ENCODE measurements at regions not wholly inside any gene's neighbourhood (a gene's known extent, or its start where the extent isn't known, plus 50 kb on each side); places are given as distances from the start of the nearest gene placed in this dataset.
"Not testable (repeated sequence)": the region's sequence is repeated elsewhere in the genome, so short reads cannot be mapped to it uniquely, and the experiment has no call there.

GRCh38 chr5:25516141-25516540 lies 871.4 kb upstream of the CDH10 start:
- Histone ChIP-seq H3K27ac (no peak overlapping the region), H3K4me1 (no peaks in the 10 kb centered on the region), H3K27me3 (ENCODE audit: insufficient read depth in 3 of 3, low read length in 2 of 3) (no peaks in the 10 kb centered on the region), H3K36me3 (ENCODE audit: insufficient read depth in 1 of 2, low read depth in 1 of 2) (no peaks in the 10 kb centered on the region), H3K4me3 (no peak overlapping the region), H3K9me3 (no peaks in the 10 kb centered on the region)
- ATAC-seq (no peak), DNase-seq (no peak)
- no peak for TF ChIP-seq CTCF (IDR thresholded peaks at IDR 0.05)
- WGBS, 3 donors, result 56 to 66% (median 60%) methylated on average over 2 of the region's 2 CpGs
- intact Hi-C loops (cut with DNase I), result no loop called here

GRCh38 chr5:25515525-25515924 lies 870.7 kb upstream of the CDH10 start:
- DNase-seq (no peak), ATAC-seq (no peak)
- Histone ChIP-seq H3K27me3 (ENCODE audit: insufficient read depth in 3 of 3, low read length in 2 of 3) (no peaks in the 10 kb centered on the region), H3K9me3 (no peaks in the 10 kb centered on the region), H3K4me3 (no peak overlapping the region), H3K27ac (no peak overlapping the region), H3K36me3 (ENCODE audit: insufficient read depth in 1 of 2, low read depth in 1 of 2) (no peaks in the 10 kb centered on the region), H3K4me1 (no peaks in the 10 kb centered on the region)
- WGBS, 3 donors, result 77 to 93% (median 82%) methylated on average over 2 of the region's 2 CpGs
- intact Hi-C loops (cut with DNase I), result no loop called here
- no peak for TF ChIP-seq CTCF (IDR thresholded peaks at IDR 0.05)

DNA sequence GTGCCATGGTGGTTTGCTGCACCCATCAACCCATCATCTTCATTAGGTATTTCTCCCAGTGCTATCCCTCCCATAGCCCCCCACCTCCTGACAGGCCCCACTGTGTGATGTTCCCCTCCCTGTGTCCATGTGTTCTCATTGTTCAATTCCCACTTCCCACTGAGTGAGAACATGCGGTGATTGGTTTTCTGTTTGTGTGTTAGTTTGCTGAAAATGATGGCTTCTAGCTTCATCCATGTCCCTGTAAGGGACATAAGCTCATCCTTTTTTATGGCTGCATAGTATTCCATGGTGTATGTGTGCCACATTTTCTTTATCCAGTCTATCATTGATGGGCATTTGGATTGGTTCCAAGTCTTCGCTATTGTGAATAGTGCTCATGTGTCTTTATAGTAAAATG lies 865.9 kb upstream of the CDH10 start:
- H3K9me3 ChIP-seq; DNase-seq; H3K4me1 ChIP-seq; H3K27me3 ChIP-seq (ENCODE audit: insufficient read depth in 3 of 3, low read length in 2 of 3); intact Hi-C loops (cut with DNase I); H3K4me3 ChIP-seq; H3K36me3 ChIP-seq (ENCODE audit: insufficient read depth in 1 of 2, low read depth in 1 of 2); ATAC-seq; H3K27ac ChIP-seq: not testable (repeated sequence)
- WGBS, 3 donors, result 90 to 93% (median 92%) methylated on average over 2 of the region's 2 CpGs

- ATAC-seq; DNase-seq; intact Hi-C loops (cut with DNase I); H3K4me3 ChIP-seq; H3K27me3 ChIP-seq (ENCODE audit: insufficient read depth in 3 of 3, low read length in 2 of 3); H3K27ac ChIP-seq; H3K9me3 ChIP-seq; H3K4me1 ChIP-seq; H3K36me3 ChIP-seq (ENCODE audit: insufficient read depth in 1 of 2, low read depth in 1 of 2): not testable (repeated sequence)
- 93 to 96% (median 93%) methylated on average over 4 of the region's 4 CpGs for WGBS, 3 donors
Measured at GRCh38 chr5:25508011-25508410, 863.2 kb upstream of the CDH10 start.

DNA sequence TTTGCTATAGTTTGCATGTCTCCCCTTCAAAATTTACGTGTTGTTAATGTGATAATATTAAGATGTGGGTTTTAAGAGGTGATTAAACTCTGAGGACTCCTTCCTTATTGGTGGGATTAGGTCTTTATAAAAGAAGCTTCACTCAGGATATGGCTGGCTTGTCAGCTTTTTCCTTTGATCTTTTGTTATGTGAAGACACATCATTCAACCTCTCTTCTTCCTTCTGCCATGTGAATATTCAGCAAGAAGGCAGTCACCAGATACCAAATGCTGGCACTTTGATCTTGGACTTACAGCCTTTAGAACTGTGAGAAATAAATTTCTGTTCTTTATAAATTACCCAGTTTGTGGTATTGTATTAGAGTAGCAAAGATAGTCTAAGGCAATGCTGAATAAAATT lies 855.9 kb upstream of the CDH10 start:
- Histone ChIP-seq H3K4me3 (no peak overlapping the region), H3K36me3 (ENCODE audit: insufficient read depth in 1 of 2, low read depth in 1 of 2) (no peaks in the 10 kb centered on the region), H3K4me1 (no peaks in the 10 kb centered on the region), H3K27me3 (ENCODE audit: insufficient read depth in 3 of 3, low read length in 2 of 3) (no peaks in the 10 kb centered on the region), H3K27ac (no peak overlapping the region), H3K9me3 (no peaks in the 10 kb centered on the region)
- 36 to 40% (median 39%) methylated on average over 1 of the region's 1 CpG for WGBS, 3 donors
- ATAC-seq, result no peak
- no peak for DNase-seq
- intact Hi-C loops (cut with DNase I), result no loop called here
- no peak for TF ChIP-seq CTCF (IDR thresholded peaks at IDR 0.05)

DNA sequence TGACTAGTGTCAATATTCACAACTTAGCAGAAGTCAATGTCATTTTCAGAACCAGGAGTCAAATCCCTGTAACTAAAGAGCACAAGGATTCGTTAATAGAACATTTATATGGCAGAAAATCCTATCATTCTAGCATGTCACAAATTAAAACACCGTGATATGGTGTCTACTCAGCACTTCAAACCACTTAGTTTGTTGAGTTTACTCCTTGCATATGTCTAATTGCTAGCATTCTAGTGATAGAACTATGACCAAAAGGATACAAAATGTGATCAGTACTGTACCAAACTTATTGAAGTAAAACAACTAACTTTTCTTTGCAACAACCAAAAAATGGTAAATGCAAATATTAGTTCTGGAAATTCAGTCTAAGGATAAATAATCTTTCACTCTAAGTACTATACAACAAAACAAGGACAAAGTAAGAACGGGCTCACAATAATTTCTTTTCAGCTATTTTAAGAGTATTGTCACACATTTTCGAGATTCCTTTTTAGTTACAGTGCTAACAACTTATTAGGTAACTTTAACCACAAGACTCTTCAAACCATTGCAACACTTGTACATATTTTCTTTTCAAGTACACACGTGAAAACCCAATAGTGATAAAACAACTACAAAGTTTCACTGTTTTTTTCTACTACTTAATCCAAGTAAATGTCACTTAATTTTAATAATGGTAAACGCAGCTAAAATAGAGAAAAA lies 845.2 kb upstream of the CDH10 start:
- H3K4me3 ChIP-seq, result no peak overlapping the region
- no peak for ATAC-seq
- TF ChIP-seq CTCF (IDR thresholded peaks at IDR 0.05), result no peak
- DNase-seq, result no peak
- H3K27me3 ChIP-seq (ENCODE audit: insufficient read depth in 3 of 3, low read length in 2 of 3), result no peaks in the 10 kb centered on the region
- H3K36me3 ChIP-seq (ENCODE audit: insufficient read depth in 1 of 2, low read depth in 1 of 2), result no peaks in the 10 kb centered on the region
- 66 to 78% (median 69%) methylated on average over 6 of the region's 6 CpGs for WGBS, 3 donors
- no peaks in the 10 kb centered on the region for H3K4me1 ChIP-seq
- H3K27ac ChIP-seq, result no peak overlapping the region
- intact Hi-C loops (cut with DNase I), result no loop called here
- H3K9me3 ChIP-seq, result no peaks in the 10 kb centered on the region

Data from psoas muscle (tissue), 7 donors.